ENCODE measurements at regions not wholly inside any gene's neighbourhood (a gene's known extent, or its start where the extent isn't known, plus 50 kb on each side); places are given as distances from the start of the nearest gene placed in this dataset.

DNA sequence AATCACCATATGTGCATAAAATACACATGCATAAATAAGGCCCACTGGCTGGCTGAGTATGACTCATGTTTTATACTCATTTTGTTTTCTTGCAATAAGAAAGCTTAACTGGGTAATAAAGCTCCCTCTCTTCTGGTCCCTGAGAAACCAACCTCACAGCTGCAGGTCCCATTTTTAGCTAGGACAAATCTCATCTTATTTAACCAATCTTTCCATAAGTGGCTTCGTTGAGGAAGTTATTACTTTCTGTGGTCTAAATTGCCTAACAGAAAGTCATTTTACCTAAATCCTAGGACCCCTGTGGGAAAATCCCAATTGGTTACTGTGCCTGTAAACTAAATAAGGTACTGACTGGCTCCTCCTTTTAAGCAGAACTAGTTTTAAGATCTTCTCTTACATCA lies 232.8 kb upstream of the FBXO33 start:
- TF ChIP-seq, protein P1, sequence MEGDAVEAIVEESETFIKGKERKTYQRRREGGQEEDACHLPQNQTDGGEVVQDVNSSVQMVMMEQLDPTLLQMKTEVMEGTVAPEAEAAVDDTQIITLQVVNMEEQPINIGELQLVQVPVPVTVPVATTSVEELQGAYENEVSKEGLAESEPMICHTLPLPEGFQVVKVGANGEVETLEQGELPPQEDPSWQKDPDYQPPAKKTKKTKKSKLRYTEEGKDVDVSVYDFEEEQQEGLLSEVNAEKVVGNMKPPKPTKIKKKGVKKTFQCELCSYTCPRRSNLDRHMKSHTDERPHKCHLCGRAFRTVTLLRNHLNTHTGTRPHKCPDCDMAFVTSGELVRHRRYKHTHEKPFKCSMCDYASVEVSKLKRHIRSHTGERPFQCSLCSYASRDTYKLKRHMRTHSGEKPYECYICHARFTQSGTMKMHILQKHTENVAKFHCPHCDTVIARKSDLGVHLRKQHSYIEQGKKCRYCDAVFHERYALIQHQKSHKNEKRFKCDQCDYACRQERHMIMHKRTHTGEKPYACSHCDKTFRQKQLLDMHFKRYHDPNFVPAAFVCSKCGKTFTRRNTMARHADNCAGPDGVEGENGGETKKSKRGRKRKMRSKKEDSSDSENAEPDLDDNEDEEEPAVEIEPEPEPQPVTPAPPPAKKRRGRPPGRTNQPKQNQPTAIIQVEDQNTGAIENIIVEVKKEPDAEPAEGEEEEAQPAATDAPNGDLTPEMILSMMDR (conservative IDR thresholded peaks at IDR 0.05): no peak
- no peak for TF ChIP-seq ZFX (IDR thresholded peaks at IDR 0.05)

Measured in C4-2B (cell line).